Sigmoid colon (tissue), 6 donors: ENCODE measurements at regions not wholly inside any gene's neighbourhood (a gene's known extent, or its start where the extent isn't known, plus 50 kb on each side); places are given as distances from the start of the nearest gene placed in this dataset.

Source experiments
- DNase-seq: peaks from one replicate; pipeline ENCODE4 v3.0.0-alpha.2; 2019
- H3K27ac ChIP-seq, 4 donors: fragments of 200-600 bp; sonication (generic); one replicate each; pipeline ENCODE4 v1.5.1; 2016 to 2019; ENCODE audit warnings: mild to moderate bottlenecking in 1 of 4
- H3K27me3 ChIP-seq, 3 donors: fragments of 200-600 bp; sonication (generic); one replicate each; pipeline ENCODE4 v1.5.1; 2019; ENCODE audit warnings: mild to moderate bottlenecking in 1 of 3
- H3K36me3 ChIP-seq, 4 donors: fragments of 200-600 bp; sonication (generic); one replicate each; pipeline ENCODE4 v1.5.1; 2016 to 2019
- H3K4me1 ChIP-seq, 4 donors: fragments of 200-600 bp; sonication (generic); one replicate each; pipeline ENCODE4 v1.5.1; 2017 to 2019
- H3K4me3 ChIP-seq, 4 donors: fragments of 200-600 bp; sonication (generic); one replicate each; pipeline ENCODE4 v1.5.1; 2017 to 2019; ENCODE audit warnings: mild to moderate bottlenecking in 2 of 4, moderate library complexity in 1 of 4
- H3K9me3 ChIP-seq, 4 donors: fragments of 200-600 bp in 3 of 4; sonication (generic) in 3 of 4; one replicate each; pipeline versions ENCODE4 v1.5.1 to v1.6.1; 2013 to 2019
- CTCF ChIP-seq, 4 experiments: fragments of 450-650 bp in 3 of 4; fragments of 200-600 bp in 1 of 4; IDR thresholded peaks; one replicate each; pipeline ENCODE4 v1.5.1; 2016 to 2019; ENCODE audit warnings: antibody characterized with exemption in 4 of 4, mild to moderate bottlenecking in 3 of 4, moderate library complexity in 2 of 4
- EP300 ChIP-seq, 4 donors: sonication (generic); formaldehyde crosslinking; IDR thresholded peaks; one replicate each; pipeline ENCODE4 v1.6.1; 2017; ENCODE audit warnings: antibody characterized with exemption in 4 of 4
- POLR2A ChIP-seq, 2 donors: fragments of 450-650 bp; IDR thresholded peaks; one replicate each; pipeline ENCODE4 v1.6.1; 2016; ENCODE audit warnings: antibody characterized with exemption in 2 of 2, mild to moderate bottlenecking in 2 of 2, moderate library complexity in 2 of 2
- POLR2AphosphoS5 ChIP-seq, 4 donors: sonication (generic); formaldehyde crosslinking; IDR thresholded peaks; one replicate each; pipeline ENCODE4 v1.6.1; 2017; ENCODE audit warnings: antibody characterized with exemption in 4 of 4
- WGBS, 2 donors: extraction: QIAGEN DNeasy Blood & Tissue Kit; methylation state at CpG; one replicate each; pipeline ENCODE4 v1.1.7; 2013; 5-methylcytosine and 5-hydroxymethylcytosine counted together
- intact Hi-C: fragments of 100-400 bp; cut with DNase I; formaldehyde crosslinking; loops from one replicate; pipeline ENCODE4 v1.15.1; 2023
- donor health status: healthy with polysubstance abuse.
- donor health status: healthy.

GRCh38 chr18:50506362-50506761, 53.5 kb upstream of the MAPK4 start:
- intact Hi-C loops: loop anchor here (2.0 to 10.0 kb wide), 3 partner anchors 152 to 548 kb away; no protein-coding TSS in a partner anchor
- H3K27me3 ChIP-seq: no peaks in the 10 kb centered on the region
- H3K36me3 ChIP-seq: no peaks in the 10 kb centered on the region
- TF ChIP-seq EP300 (IDR thresholded peaks at IDR 0.05): no peak
- no peak for TF ChIP-seq POLR2A (IDR thresholded peaks at IDR 0.05)
- TF ChIP-seq POLR2AphosphoS5 (IDR thresholded peaks at IDR 0.05): no peak
- no peak for TF ChIP-seq CTCF (IDR thresholded peaks at IDR 0.05)
- H3K4me3 ChIP-seq: no peak overlapping the region
- no peaks in the 10 kb centered on the region for H3K9me3 ChIP-seq
- WGBS, 2 donors: 73% methylated on average over 2 of the region's 2 CpGs
- peaks cover 0 to 4% (median 3%) of the 10 kb centered on the region in 4 donors for H3K4me1 ChIP-seq
- H3K27ac ChIP-seq: no peak overlapping the region
- no peak for DNase-seq

DNA sequence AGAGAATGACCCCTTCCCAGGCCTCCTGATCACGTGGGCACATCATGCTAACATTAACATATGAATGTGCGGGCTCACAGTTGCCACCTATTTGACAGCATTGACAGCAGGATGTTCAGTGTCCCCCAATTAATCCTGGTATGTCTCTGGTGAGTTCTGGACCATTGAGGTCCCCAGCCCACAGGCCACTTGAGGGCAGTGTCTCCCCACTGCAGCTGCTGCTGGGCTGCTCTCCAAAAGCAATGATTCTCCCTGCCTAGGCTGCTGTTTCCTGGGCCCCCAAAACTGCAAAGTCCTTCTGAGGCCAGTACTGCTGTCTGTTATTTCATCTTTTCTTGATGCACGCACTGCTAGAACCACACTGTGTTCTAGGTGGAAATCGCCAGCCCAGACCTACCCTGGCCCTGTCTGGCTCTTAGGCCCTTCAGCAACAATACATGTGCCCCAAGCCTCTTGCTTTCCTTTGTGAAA, 52.7 kb upstream of the MAPK4 start:
- H3K9me3 ChIP-seq: no peaks in the 10 kb centered on the region
- H3K27me3 ChIP-seq: no peaks in the 10 kb centered on the region
- H3K27ac ChIP-seq: no peak overlapping the region
- H3K4me3 ChIP-seq: no peak overlapping the region
- H3K36me3 ChIP-seq: no peaks in the 10 kb centered on the region
- intact Hi-C loops: loop anchor here (1.0 to 10.0 kb wide), 4 partner anchors 152 to 548 kb away; no protein-coding TSS in a partner anchor
- 51 to 54% methylated on average over 4 of the region's 4 CpGs for WGBS, 2 donors
- peak; percentile 72 for DNase-seq
- H3K4me1 ChIP-seq: peaks cover 0 to 4% (median 3%) of the 10 kb centered on the region in 4 donors
- TF ChIP-seq POLR2AphosphoS5 (IDR thresholded peaks at IDR 0.05) (peak in 2 of 4 donors; percentile 60 to 62), EP300 (IDR thresholded peaks at IDR 0.05) (no peak), POLR2A (IDR thresholded peaks at IDR 0.05) (no peak), CTCF (IDR thresholded peaks at IDR 0.05) (peak in 3 of 4 experiments; percentile 52 to 70 (median 68))

DNA sequence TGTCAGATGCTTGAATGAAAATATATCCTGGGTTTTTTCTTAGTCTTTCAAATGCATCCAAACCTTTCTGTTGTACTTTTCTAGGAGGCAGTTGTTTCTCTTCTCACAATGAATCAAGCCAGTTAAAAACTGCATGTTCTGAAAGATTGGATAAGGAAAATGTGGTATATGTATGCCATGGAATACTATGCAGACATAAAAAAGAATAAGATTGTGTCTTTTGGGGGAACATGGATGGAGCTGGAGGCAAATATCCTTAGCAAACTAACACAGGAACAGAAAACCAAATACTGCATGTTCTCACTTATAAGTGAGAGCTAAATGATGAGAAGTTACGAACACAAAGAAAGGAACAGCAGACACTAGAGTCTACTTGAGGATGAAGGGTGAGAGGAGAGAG, 51.7 kb upstream of the MAPK4 start:
- Histone ChIP-seq H3K27ac (no peak overlapping the region), H3K27me3 (no peaks in the 10 kb centered on the region), H3K4me3 (no peak overlapping the region), H3K9me3 (no peaks in the 10 kb centered on the region), H3K36me3 (no peaks in the 10 kb centered on the region), H3K4me1 (peaks cover 0 to 4% (median 3%) of the 10 kb centered on the region in 4 donors)
- intact Hi-C loops: loop anchor here (5.0 to 10.0 kb wide), 2 partner anchors 199 to 547 kb away; no protein-coding TSS in a partner anchor
- no peak for DNase-seq
- 93 to 96% methylated on average over 1 of the region's 1 CpG for WGBS, 2 donors
- TF ChIP-seq POLR2A (IDR thresholded peaks at IDR 0.05): no peak
- TF ChIP-seq EP300 (IDR thresholded peaks at IDR 0.05): no peak
- no peak for TF ChIP-seq CTCF (IDR thresholded peaks at IDR 0.05)
- no peak for TF ChIP-seq POLR2AphosphoS5 (IDR thresholded peaks at IDR 0.05)

- Histone ChIP-seq H3K27me3 (no peaks in the 10 kb centered on the region), H3K27ac (no peak overlapping the region), H3K9me3 (no peaks in the 10 kb centered on the region), H3K4me1 (peaks cover 0 to 4% (median 3%) of the 10 kb centered on the region in 4 donors), H3K36me3 (no peaks in the 10 kb centered on the region), H3K4me3 (no peak overlapping the region)
- DNase-seq: no peak
- TF ChIP-seq POLR2AphosphoS5 (IDR thresholded peaks at IDR 0.05): no peak
- TF ChIP-seq EP300 (IDR thresholded peaks at IDR 0.05): no peak
- no peak for TF ChIP-seq CTCF (IDR thresholded peaks at IDR 0.05)
- TF ChIP-seq POLR2A (IDR thresholded peaks at IDR 0.05): no peak
- WGBS, 2 donors: 78 to 79% methylated on average over 4 of the region's 4 CpGs
- intact Hi-C loops: loop anchor here (5.0 to 10.0 kb wide), 2 partner anchors 198 to 546 kb away; no protein-coding TSS in a partner anchor
These were observed 50.9 kb upstream of the MAPK4 start for GRCh38 chr18:50509012-50509411.
